A549 (cell line): ENCODE measurements at regions not wholly inside any gene's neighbourhood (a gene's known extent, or its start where the extent isn't known, plus 50 kb on each side); places are given as distances from the start of the nearest gene placed in this dataset.

Experiments
- ATAC-seq, 2 experiments: fragments of 200-7000 bp in 1 of 2; fragments of >200 bp in 1 of 2; cut with Nextera tagmentation in 1 of 2; cut with Tn5 transposase in 1 of 2; 3 replicates each; pipeline versions ENCODE4 v1.8.0 to v1.9.1; 2018 to 2020; ENCODE audit warnings: mild to moderate bottlenecking in 1 of 2, moderate library complexity in 1 of 2
- CTCF ChIA-PET: fragments of 300-600 bp; sonication (Branson Sonifier 250); formaldehyde crosslinking; extraction: SDS; loops from one replicate; lab custom pipeline; 2021; ENCODE audit warnings: antibody characterized with exemption, inconsistent platforms; lab: Yijun Ruan, JAX
- POLR2A ChIA-PET: fragments of 350-600 bp; formaldehyde crosslinking; extraction: SDS; loops from one replicate; lab custom pipeline; 2021; ENCODE audit warnings: antibody characterized with exemption, inconsistent platforms; lab: Yijun Ruan, JAX
- DNase-seq, 2 experiments: peaks; one replicate each; pipeline versions ENCODE4 v3.0.0 to v3.0.0-alpha.2; 2011 to 2016; ENCODE audit warnings: low read depth in 1 of 2, low spot score in 1 of 2
- FAIRE-seq: peaks from 2 replicates; lab custom pipeline; 2011; peaks lifted over from hg19 to GRCh38; lab: Jason Lieb, UNC
- H3K27ac ChIP-seq, 2 experiments: fragments of >200 bp; sonication (Bioruptor Twin); formaldehyde crosslinking; 3 replicates each; pipeline ENCODE4 v1.5.1; 2016 to 2017
- H3K4me1 ChIP-seq: fragments of >200 bp; sonication (Bioruptor Twin); formaldehyde crosslinking; 3 replicates; pipeline ENCODE4 v1.6.1; 2016
- H3K4me2 ChIP-seq: fragments of >200 bp; sonication (Bioruptor Twin); formaldehyde crosslinking; 3 replicates; pipeline ENCODE4 v1.6.1; 2016
- H3K4me3 ChIP-seq: fragments of >200 bp; sonication (Bioruptor Twin); formaldehyde crosslinking; 3 replicates; pipeline ENCODE4 v1.5.1; 2016
- H3K9me3 ChIP-seq: fragments of >200 bp; sonication (Bioruptor Twin); formaldehyde crosslinking; 3 replicates; pipeline ENCODE4 v1.6.1; 2016
- ATOH8 ChIP-seq: fragments of 250-450 bp; sonication (Bioruptor Pico); IDR thresholded peaks from 2 replicates; pipeline ENCODE4 v1.5.0; 2020; ENCODE audit warnings: low read depth, mild to moderate bottlenecking, moderate library complexity
- CBX2 ChIP-seq: fragments of 200-600 bp; sonication (generic); IDR thresholded peaks from 2 replicates; pipeline ENCODE4 v1.6.1; 2016; ENCODE audit warnings: low read depth, mild to moderate bottlenecking, borderline replicate concordance
- CBX8 ChIP-seq: fragments of 200-600 bp; sonication (generic); IDR thresholded peaks from 2 replicates; pipeline ENCODE4 v1.6.1; 2016
- EHMT2 ChIP-seq: fragments of 200-600 bp; sonication (generic); IDR thresholded peaks from 2 replicates; pipeline ENCODE4 v1.6.1; 2016; ENCODE audit warnings: antibody characterized with exemption, low read depth, mild to moderate bottlenecking, moderate library complexity
- EP300 ChIP-seq, 2 experiments: fragments of >200 bp; sonication (Bioruptor Twin); formaldehyde crosslinking; IDR thresholded peaks; 2 replicates in 1 of 2; 3 replicates in 1 of 2; pipeline ENCODE4 v1.6.1; 2016 to 2017
- FOSB ChIP-seq: fragments of 250-450 bp; sonication (Bioruptor Pico); IDR thresholded peaks from 2 replicates; pipeline ENCODE4 v1.5.0; 2020; ENCODE audit warnings: mild to moderate bottlenecking, moderate library complexity
- HEYL ChIP-seq: fragments of 250-450 bp; sonication (Bioruptor Pico); IDR thresholded peaks from 2 replicates; pipeline ENCODE4 v1.8.0; 2021; ENCODE audit warnings: mild to moderate bottlenecking, moderate library complexity
- HOXA7 ChIP-seq: fragments of 250-450 bp; sonication (Bioruptor Pico); IDR thresholded peaks from 2 replicates; pipeline ENCODE4 v1.5.0; 2020; ENCODE audit warnings: mild to moderate bottlenecking, moderate library complexity
- HOXB13 ChIP-seq: fragments of 250-450 bp; sonication (Bioruptor Pico); IDR thresholded peaks from 2 replicates; pipeline ENCODE4 v1.5.0; 2020; ENCODE audit warnings: low read depth, mild to moderate bottlenecking, moderate library complexity
- MAFK ChIP-seq: fragments of 450-650 bp; IDR thresholded peaks from 2 replicates; pipeline ENCODE4 v1.6.1; 2014; ENCODE audit not compliant: partially characterized antibody
- MAX ChIP-seq: IDR thresholded peaks from 2 replicates; pipeline ENCODE4 v1.6.1; 2012
- NFE2L2 ChIP-seq: fragments of 150-350 bp; conservative IDR thresholded peaks from 2 replicates; pipeline ENCODE4 v1.6.1; 2014; ENCODE audit warnings: low read length
- NPAS2 ChIP-seq: fragments of 250-450 bp; sonication (Bioruptor Pico); IDR thresholded peaks from 2 replicates; pipeline ENCODE4 v1.8.0; 2022; ENCODE audit warnings: mild to moderate bottlenecking, moderate library complexity, borderline replicate concordance
- NR3C1 ChIP-seq: fragments of >200 bp; sonication (Bioruptor Twin); formaldehyde crosslinking; IDR thresholded peaks from 3 replicates; pipeline ENCODE4 v1.6.1; 2017
- PHF8 ChIP-seq: fragments of 200-600 bp; sonication (generic); IDR thresholded peaks from 2 replicates; pipeline ENCODE4 v1.6.1; 2016; ENCODE audit warnings: low read depth, mild to moderate bottlenecking, antibody characterized with exemption, moderate library complexity, borderline replicate concordance
- POLR2A ChIP-seq: IDR thresholded peaks from 2 replicates; pipeline ENCODE4 v1.6.1; 2012; ENCODE audit warnings: mild to moderate bottlenecking, low read length
- RAD21 ChIP-seq, 2 experiments: fragments of >200 bp in 1 of 2; sonication (Bioruptor Twin) in 1 of 2; formaldehyde crosslinking in 1 of 2; IDR thresholded peaks in 1 of 2; conservative IDR thresholded peaks in 1 of 2; 2 replicates in 1 of 2; 3 replicates in 1 of 2; pipeline ENCODE4 v1.6.1; 2012 to 2018; ENCODE audit warnings: inconsistent platforms in 1 of 2
- RARB ChIP-seq: fragments of 250-450 bp; sonication (Bioruptor Pico); IDR thresholded peaks from 2 replicates; pipeline ENCODE4 v1.8.0; 2021; ENCODE audit warnings: mild to moderate bottlenecking, moderate library complexity
- RNF2 ChIP-seq: fragments of 200-600 bp; sonication (generic); IDR thresholded peaks from 2 replicates; pipeline ENCODE4 v1.6.1; 2016; ENCODE audit warnings: low read depth, mild to moderate bottlenecking, antibody characterized with exemption, moderate library complexity, borderline replicate concordance
- TP53 ChIP-seq: fragments of 250-450 bp; sonication (Bioruptor Pico); IDR thresholded peaks from 2 replicates; pipeline ENCODE4 v1.5.0; 2021; ENCODE audit warnings: mild to moderate bottlenecking, moderate library complexity
- ZC3H11A ChIP-seq: fragments of 450-650 bp; IDR thresholded peaks from 2 replicates; pipeline ENCODE4 v1.6.1; 2014; ENCODE audit warnings: antibody characterized with exemption, mild to moderate bottlenecking
- ZNF302 ChIP-seq: fragments of 250-450 bp; sonication (Bioruptor Pico); IDR thresholded peaks from 2 replicates; pipeline ENCODE4 v1.9.0; 2021; ENCODE audit warnings: inconsistent platforms, mild to moderate bottlenecking, moderate library complexity
- WGBS: methylation state at CpG from one replicate; pipeline ENCODE4 v1.1.6; 2017; ENCODE audit errors: missing lambda C conversion rate; 5-methylcytosine and 5-hydroxymethylcytosine counted together
- TF ChIP-seq, protein P1 (sequence below): fragments of >200 bp; sonication (Bioruptor Twin); formaldehyde crosslinking; IDR thresholded peaks from 2 replicates; pipeline ENCODE4 v1.6.1; 2016
- TF ChIP-seq, protein P2 (sequence below): fragments of >200 bp; sonication (Bioruptor Twin); formaldehyde crosslinking; IDR thresholded peaks from 3 replicates; pipeline ENCODE4 v1.5.1; 2016
- TF ChIP-seq, protein P3 (sequence below): fragments of >200 bp; sonication (Bioruptor Twin); formaldehyde crosslinking; IDR thresholded peaks from 3 replicates; pipeline ENCODE4 v1.6.1; 2016

- Histone ChIP-seq H3K27ac (no peak overlapping the region), H3K4me3 (no peak overlapping the region), H3K4me1 (no peaks in the 10 kb centered on the region), H3K4me2 (no peak overlapping the region), H3K9me3 (no peaks in the 10 kb centered on the region)
- DNase-seq (no peak), ATAC-seq (no peak), FAIRE-seq (no peak)
- CTCF ChIA-PET: no interaction called here
- POLR2A ChIA-PET: no interaction called here
- TF ChIP-seq, protein P1, sequence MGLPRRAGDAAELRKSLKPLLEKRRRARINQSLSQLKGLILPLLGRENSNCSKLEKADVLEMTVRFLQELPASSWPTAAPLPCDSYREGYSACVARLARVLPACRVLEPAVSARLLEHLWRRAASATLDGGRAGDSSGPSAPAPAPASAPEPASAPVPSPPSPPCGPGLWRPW: no peak
- TF ChIP-seq RAD21 (conservative IDR thresholded peaks at IDR 0.05 in 1 of 2, IDR thresholded peaks at IDR 0.05 in 1 of 2): no peak
- TF ChIP-seq, protein P2, sequence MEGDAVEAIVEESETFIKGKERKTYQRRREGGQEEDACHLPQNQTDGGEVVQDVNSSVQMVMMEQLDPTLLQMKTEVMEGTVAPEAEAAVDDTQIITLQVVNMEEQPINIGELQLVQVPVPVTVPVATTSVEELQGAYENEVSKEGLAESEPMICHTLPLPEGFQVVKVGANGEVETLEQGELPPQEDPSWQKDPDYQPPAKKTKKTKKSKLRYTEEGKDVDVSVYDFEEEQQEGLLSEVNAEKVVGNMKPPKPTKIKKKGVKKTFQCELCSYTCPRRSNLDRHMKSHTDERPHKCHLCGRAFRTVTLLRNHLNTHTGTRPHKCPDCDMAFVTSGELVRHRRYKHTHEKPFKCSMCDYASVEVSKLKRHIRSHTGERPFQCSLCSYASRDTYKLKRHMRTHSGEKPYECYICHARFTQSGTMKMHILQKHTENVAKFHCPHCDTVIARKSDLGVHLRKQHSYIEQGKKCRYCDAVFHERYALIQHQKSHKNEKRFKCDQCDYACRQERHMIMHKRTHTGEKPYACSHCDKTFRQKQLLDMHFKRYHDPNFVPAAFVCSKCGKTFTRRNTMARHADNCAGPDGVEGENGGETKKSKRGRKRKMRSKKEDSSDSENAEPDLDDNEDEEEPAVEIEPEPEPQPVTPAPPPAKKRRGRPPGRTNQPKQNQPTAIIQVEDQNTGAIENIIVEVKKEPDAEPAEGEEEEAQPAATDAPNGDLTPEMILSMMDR: no peak
- TF ChIP-seq MAX: no peak
- TF ChIP-seq TP53 (CRISPR knock-in tag): no peak
- 29% methylated on average over 3 of the region's 3 CpGs for WGBS
Measured at GRCh38 chr18:39019989-39020388, 1454.4 kb upstream of the CELF4 start.

GRCh38 chr18:39007031-39007902 is 1441.7 kb upstream of the CELF4 start:
- H3K4me1 ChIP-seq: no peaks in the 10 kb centered on the region
- ChIA-PET CTCF (no interaction called here), POLR2A (no interaction called here)
- FAIRE-seq (no peak), ATAC-seq (no peak), DNase-seq (no peak)
- TF ChIP-seq NFE2L2: no peak
- H3K4me3 ChIP-seq: no peak overlapping the region
- H3K4me2 ChIP-seq: no peak overlapping the region
- no peaks in the 10 kb centered on the region for H3K9me3 ChIP-seq
- no peak overlapping the region for H3K27ac ChIP-seq
- WGBS: 2% methylated on average over 5 of the region's 5 CpGs

DNA sequence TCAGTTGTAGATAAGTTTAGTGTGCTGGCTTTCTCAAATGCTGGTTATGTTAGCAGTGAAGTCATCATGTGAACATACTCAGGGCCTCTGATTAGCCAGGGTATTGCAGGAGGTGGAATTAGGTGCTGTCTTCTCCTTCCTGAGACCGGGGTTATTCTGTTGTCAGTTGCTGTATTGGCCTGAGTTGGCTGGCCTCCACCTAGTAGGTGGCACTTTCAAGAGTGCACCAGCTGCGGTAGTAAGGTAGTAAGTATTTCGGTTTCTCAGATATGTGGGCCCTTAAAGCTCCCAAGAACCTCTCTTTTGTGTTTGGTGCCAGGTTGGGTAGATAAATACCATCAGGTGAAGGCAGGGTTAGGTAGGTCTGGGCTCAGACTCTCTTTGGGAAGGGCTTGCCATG is 1430.5 kb upstream of the CELF4 start:
- CTCF ChIA-PET: no interaction called here

DNA sequence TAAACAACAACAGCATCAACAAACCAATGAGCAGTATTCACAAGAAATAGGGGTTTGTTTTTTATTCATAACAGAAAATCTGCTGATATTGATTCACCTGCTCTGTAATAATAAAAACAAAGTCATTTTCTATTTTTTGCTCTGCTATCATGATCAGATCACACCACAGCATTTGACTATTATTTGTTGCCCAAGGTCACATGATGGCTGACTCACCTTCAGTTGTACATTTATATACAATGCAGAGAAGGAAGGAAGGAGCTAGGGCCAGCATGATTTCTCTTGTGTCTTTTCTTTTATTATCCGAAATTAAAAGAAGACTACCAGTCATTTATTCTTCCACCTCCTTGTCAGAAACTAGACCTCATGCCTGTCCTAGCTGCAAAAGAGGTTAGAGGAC is 1427.7 kb upstream of the CELF4 start:
- H3K4me3 ChIP-seq: no peak overlapping the region
- no peaks in the 10 kb centered on the region for H3K4me1 ChIP-seq
- 5% methylated on average over 1 of the region's 1 CpG for WGBS
- FAIRE-seq (no peak), ATAC-seq (no peak), DNase-seq (no peak)
- no peaks in the 10 kb centered on the region for H3K9me3 ChIP-seq
- H3K27ac ChIP-seq: no peak overlapping the region
- ChIA-PET CTCF (no interaction called here), POLR2A (no interaction called here)
- H3K4me2 ChIP-seq: no peak overlapping the region
- TF ChIP-seq EP300 (IDR thresholded peaks at IDR 0.05) (no peak), FOSB (no peak), TP53 (CRISPR knock-in tag) (no peak), RNF2 (no peak), ATOH8 (CRISPR knock-in tag) (no peak), NPAS2 (no peak), RARB (no peak), EHMT2 (no peak), ZNF302 (CRISPR knock-in tag) (no peak), HOXA7 (CRISPR knock-in tag) (no peak)
- TF ChIP-seq, protein P3, sequence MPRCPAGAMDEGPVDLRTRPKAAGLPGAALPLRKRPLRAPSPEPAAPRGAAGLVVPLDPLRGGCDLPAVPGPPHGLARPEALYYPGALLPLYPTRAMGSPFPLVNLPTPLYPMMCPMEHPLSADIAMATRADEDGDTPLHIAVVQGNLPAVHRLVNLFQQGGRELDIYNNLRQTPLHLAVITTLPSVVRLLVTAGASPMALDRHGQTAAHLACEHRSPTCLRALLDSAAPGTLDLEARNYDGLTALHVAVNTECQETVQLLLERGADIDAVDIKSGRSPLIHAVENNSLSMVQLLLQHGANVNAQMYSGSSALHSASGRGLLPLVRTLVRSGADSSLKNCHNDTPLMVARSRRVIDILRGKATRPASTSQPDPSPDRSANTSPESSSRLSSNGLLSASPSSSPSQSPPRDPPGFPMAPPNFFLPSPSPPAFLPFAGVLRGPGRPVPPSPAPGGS: no peak

More for the DNA sequence above, 1430.5 kb upstream of the CELF4 start:
- Histone ChIP-seq H3K9me3 (no peaks in the 10 kb centered on the region), H3K4me1 (no peaks in the 10 kb centered on the region)
- POLR2A ChIA-PET: no interaction called here
- no peak for ATAC-seq
- no peak for FAIRE-seq
- DNase-seq: no peak
- TF ChIP-seq HOXB13 (CRISPR knock-in tag) (no peak), RAD21 (conservative IDR thresholded peaks at IDR 0.05 in 1 of 2, IDR thresholded peaks at IDR 0.05 in 1 of 2) (no peak), FOSB (no peak), NPAS2 (no peak), NR3C1 (no peak), RARB (no peak), CBX8 (no peak), POLR2A (no peak), PHF8 (no peak), EP300 (IDR thresholded peaks at IDR 0.05) (no peak), CBX2 (no peak), ZC3H11A (no peak), HEYL (CRISPR knock-in tag) (no peak), MAFK (no peak)
- TF ChIP-seq, protein P2: no peak
- TF ChIP-seq, all 56 proteins: peak for 0
- Histone ChIP-seq H3K27ac (no peak overlapping the region), H3K4me2 (no peak overlapping the region), H3K4me3 (no peak overlapping the region)
- WGBS: 0% methylated on average over 3 of the region's 3 CpGs
